GM12878 (cell line): ENCODE measurements at regions not wholly inside any gene's neighbourhood (a gene's known extent, or its start where the extent isn't known, plus 50 kb on each side); places are given as distances from the start of the nearest gene placed in this dataset.

Experiments
- CBX3 ChIP-seq: fragments of 200-600 bp; sonication (generic); IDR thresholded peaks from 2 replicates; pipeline ENCODE4 v1.6.1; 2016; ENCODE audit warnings: low read depth, borderline replicate concordance
- CHD2 ChIP-seq: IDR thresholded peaks from 2 replicates; pipeline ENCODE4 v1.6.1; 2011; ENCODE audit warnings: low read depth, low read length, improper control_type of control experiment, borderline replicate concordance
- FOS ChIP-seq: IDR thresholded peaks from 3 replicates; pipeline ENCODE4 v1.6.1; 2011; ENCODE audit warnings: borderline replicate concordance; ENCODE audit not compliant: insufficient read length; ENCODE audit errors: extremely low read depth
- KDM1A ChIP-seq: fragments of 200-600 bp; sonication (generic); IDR thresholded peaks from 2 replicates; pipeline ENCODE4 v1.6.1; 2016; ENCODE audit warnings: borderline replicate concordance
- RB1 ChIP-seq: fragments of 450-650 bp; formaldehyde crosslinking; IDR thresholded peaks from 2 replicates; pipeline ENCODE4 v1.6.1; 2017; ENCODE audit warnings: mild to moderate bottlenecking, borderline replicate concordance
- YY1 ChIP-seq: IDR thresholded peaks from 2 replicates; pipeline ENCODE4 v1.6.1; 2011; ENCODE audit warnings: low read depth, mild to moderate bottlenecking, low read length
- TF ChIP-seq, protein P1 (sequence below): IDR thresholded peaks from 2 replicates; pipeline ENCODE4 v1.6.1; 2011; ENCODE audit warnings: low read depth, mild to moderate bottlenecking, low read length, moderate library complexity, borderline replicate concordance; ENCODE audit errors: extremely low read depth
- TF ChIP-seq, protein P2 (sequence below), 3 experiments: IDR thresholded peaks in 2 of 3; conservative IDR thresholded peaks in 1 of 3; 2 replicates each; pipeline ENCODE4 v1.5.1; 2011; ENCODE audit warnings: low read depth in 3 of 3, low read length in 3 of 3, mild to moderate bottlenecking in 3 of 3, control low read depth in 2 of 3, moderate library complexity in 2 of 3, inconsistent platforms in 1 of 3, mixed read lengths in 1 of 3; ENCODE audit not compliant: control insufficient read depth in 2 of 3, insufficient read depth in 1 of 3; ENCODE audit errors: extremely low read depth in 1 of 3
- TF ChIP-seq, protein P3 (sequence below): fragments of 450-650 bp; IDR thresholded peaks from 2 replicates; pipeline ENCODE4 v1.6.1; 2017; ENCODE audit warnings: antibody characterized with exemption, mild to moderate bottlenecking, moderate library complexity

DNA sequence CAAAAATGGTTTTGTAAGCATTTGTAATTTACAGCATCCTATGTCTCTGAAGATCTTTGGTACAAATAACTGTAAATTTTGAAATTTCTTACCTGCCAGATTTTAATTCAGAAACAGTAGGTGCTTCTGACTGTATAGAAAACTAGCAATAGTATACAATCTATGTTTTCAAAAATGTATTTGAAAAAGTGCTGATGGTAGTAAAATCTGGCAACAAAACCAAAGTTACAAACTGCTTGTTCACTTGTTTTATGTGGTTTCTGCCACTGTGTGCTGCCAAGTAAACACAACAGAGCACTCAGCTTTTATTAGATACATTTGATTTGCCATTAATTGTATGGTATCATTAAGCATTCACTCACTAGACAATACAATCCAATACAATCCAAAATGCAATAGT lies 206.1 kb downstream of the CPE start:
- TF ChIP-seq KDM1A (no peak), RB1 (no peak), YY1 (no peak), CBX3 (no peak), FOS (no peak), CHD2 (no peak)
- TF ChIP-seq, protein P1, sequence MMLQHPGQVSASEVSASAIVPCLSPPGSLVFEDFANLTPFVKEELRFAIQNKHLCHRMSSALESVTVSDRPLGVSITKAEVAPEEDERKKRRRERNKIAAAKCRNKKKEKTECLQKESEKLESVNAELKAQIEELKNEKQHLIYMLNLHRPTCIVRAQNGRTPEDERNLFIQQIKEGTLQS, result no peak
- TF ChIP-seq, protein P2, sequence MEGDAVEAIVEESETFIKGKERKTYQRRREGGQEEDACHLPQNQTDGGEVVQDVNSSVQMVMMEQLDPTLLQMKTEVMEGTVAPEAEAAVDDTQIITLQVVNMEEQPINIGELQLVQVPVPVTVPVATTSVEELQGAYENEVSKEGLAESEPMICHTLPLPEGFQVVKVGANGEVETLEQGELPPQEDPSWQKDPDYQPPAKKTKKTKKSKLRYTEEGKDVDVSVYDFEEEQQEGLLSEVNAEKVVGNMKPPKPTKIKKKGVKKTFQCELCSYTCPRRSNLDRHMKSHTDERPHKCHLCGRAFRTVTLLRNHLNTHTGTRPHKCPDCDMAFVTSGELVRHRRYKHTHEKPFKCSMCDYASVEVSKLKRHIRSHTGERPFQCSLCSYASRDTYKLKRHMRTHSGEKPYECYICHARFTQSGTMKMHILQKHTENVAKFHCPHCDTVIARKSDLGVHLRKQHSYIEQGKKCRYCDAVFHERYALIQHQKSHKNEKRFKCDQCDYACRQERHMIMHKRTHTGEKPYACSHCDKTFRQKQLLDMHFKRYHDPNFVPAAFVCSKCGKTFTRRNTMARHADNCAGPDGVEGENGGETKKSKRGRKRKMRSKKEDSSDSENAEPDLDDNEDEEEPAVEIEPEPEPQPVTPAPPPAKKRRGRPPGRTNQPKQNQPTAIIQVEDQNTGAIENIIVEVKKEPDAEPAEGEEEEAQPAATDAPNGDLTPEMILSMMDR (IDR thresholded peaks at IDR 0.05 in 2 of 3, conservative IDR thresholded peaks at IDR 0.05 in 1 of 3; ENCODE audit: control insufficient read depth in 2 of 3, extremely low read depth in 1 of 3, insufficient read depth in 1 of 3, low read depth in 3 of 3, low read length in 3 of 3), result no peak
- TF ChIP-seq, protein P3, sequence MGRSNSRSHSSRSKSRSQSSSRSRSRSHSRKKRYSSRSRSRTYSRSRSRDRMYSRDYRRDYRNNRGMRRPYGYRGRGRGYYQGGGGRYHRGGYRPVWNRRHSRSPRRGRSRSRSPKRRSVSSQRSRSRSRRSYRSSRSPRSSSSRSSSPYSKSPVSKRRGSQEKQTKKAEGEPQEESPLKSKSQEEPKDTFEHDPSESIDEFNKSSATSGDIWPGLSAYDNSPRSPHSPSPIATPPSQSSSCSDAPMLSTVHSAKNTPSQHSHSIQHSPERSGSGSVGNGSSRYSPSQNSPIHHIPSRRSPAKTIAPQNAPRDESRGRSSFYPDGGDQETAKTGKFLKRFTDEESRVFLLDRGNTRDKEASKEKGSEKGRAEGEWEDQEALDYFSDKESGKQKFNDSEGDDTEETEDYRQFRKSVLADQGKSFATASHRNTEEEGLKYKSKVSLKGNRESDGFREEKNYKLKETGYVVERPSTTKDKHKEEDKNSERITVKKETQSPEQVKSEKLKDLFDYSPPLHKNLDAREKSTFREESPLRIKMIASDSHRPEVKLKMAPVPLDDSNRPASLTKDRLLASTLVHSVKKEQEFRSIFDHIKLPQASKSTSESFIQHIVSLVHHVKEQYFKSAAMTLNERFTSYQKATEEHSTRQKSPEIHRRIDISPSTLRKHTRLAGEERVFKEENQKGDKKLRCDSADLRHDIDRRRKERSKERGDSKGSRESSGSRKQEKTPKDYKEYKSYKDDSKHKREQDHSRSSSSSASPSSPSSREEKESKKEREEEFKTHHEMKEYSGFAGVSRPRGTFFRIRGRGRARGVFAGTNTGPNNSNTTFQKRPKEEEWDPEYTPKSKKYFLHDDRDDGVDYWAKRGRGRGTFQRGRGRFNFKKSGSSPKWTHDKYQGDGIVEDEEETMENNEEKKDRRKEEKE, result no peak
